ENCODE measurements at regions not wholly inside any gene's neighbourhood (a gene's known extent, or its start where the extent isn't known, plus 50 kb on each side); places are given as distances from the start of the nearest gene placed in this dataset.

DNA sequence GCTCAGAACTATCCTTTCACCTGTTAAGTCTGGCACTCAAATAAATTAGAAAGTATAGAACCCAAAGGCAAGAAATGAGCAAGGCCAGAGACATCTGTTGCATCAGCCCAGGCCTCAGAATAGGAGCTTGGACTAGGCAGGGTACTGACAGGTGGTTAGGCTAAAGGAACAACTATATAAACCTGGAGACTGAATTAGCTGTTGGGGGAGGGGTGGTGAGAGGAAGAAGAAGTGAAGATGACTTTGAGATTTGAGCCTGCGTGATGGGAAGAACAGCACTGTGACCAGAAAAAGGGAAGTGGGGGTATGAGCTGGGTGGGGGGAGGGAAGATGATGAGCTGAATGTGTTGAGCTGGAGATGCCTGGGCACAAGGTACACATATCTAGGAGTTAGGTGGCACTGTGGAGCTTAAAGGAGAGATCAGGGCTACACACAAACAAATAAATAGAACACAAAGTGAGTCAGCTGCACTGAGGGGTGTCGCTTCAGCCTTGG is 244.7 kb downstream of the PTEN start:
- Histone ChIP-seq H3K27me3 (ENCODE audit: insufficient read depth, low read length, poor library complexity, severe bottlenecking) (no peaks in the 10 kb centered on the region), H3K9me3 (ENCODE audit: low read length) (no peaks in the 10 kb centered on the region), H3K27ac (ENCODE audit: low read depth, low read length) (no peak overlapping the region), H3K4me3 (ENCODE audit: low read length) (no peak overlapping the region), H3K36me3 (ENCODE audit: insufficient read depth, low read length) (no peaks in the 10 kb centered on the region), H3K4me1 (ENCODE audit: insufficient read depth, low read length) (no peaks in the 10 kb centered on the region)
- peak overlapping the region in 3 of 8 donors; percentile 35 to 77 (median 67) for H3K27ac Mint-ChIP-seq
- H3K27me3 Mint-ChIP-seq, result no peaks in the 10 kb centered on the region
- DNase-seq, result no peak
- H3K36me3 Mint-ChIP-seq, result no peaks in the 10 kb centered on the region
- peaks cover 9 to 13% (median 11%) of the 10 kb centered on the region in 3 donors for H3K4me1 Mint-ChIP-seq
- H3K9me3 Mint-ChIP-seq, result no peaks in the 10 kb centered on the region
- ChIA-PET CTCF (interaction anchor here (1.1 kb wide), 1 partner anchor 16 kb away, joined by 4 read pairs; no protein-coding TSS in a partner anchor), POLR2A (no interaction called here)
- no peak overlapping the region for H3K4me3 Mint-ChIP-seq

GRCh38 chr10:88110355-88110754 is 246.9 kb downstream of the PTEN start:
- DNase-seq, result no peak
- Histone ChIP-seq H3K4me1 (ENCODE audit: insufficient read depth, low read length) (no peaks in the 10 kb centered on the region), H3K36me3 (ENCODE audit: insufficient read depth, low read length) (no peaks in the 10 kb centered on the region), H3K27me3 (ENCODE audit: insufficient read depth, low read length, poor library complexity, severe bottlenecking) (no peaks in the 10 kb centered on the region), H3K9me3 (ENCODE audit: low read length) (no peaks in the 10 kb centered on the region), H3K4me3 (ENCODE audit: low read length) (no peak overlapping the region), H3K27ac (ENCODE audit: low read depth, low read length) (no peak overlapping the region)
- Mint-ChIP-seq H3K4me3 (no peak overlapping the region), H3K4me1 (peaks cover 16 to 19% (median 16%) of the 10 kb centered on the region in 3 donors), H3K27me3 (peaks cover 0 to 2% of the 10 kb centered on the region in 2 donors), H3K27ac (no peak overlapping the region), H3K36me3 (no peaks in the 10 kb centered on the region), H3K9me3 (no peaks in the 10 kb centered on the region)
- ChIA-PET POLR2A (no interaction called here), CTCF (no interaction called here)

DNA sequence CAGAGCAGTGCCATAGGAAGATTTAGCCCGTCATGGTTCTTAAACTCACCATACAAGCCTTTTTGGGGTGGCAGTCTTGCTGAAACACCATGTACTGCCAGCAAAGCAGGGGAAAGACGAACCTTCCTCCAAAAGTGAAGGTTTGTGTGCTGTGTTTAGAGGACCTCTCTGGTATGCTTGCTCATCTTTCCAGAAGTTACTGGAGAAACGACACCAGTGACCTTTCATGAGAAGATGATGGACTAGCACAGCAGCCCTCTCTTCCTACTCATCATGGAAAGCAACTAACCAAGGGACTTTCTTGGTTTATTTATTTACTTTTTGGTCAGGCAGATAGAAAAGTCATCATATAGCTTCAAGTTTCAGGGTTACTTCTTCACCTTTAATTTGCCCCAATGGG is 247.4 kb downstream of the PTEN start:
- CTCF ChIA-PET, result no interaction called here
- H3K27me3 ChIP-seq (ENCODE audit: insufficient read depth, low read length, poor library complexity, severe bottlenecking), result no peaks in the 10 kb centered on the region
- no peaks in the 10 kb centered on the region for H3K9me3 ChIP-seq (ENCODE audit: low read length)
- H3K4me1 ChIP-seq (ENCODE audit: insufficient read depth, low read length), result no peaks in the 10 kb centered on the region
- H3K9me3 Mint-ChIP-seq, result no peaks in the 10 kb centered on the region
- H3K4me3 ChIP-seq (ENCODE audit: low read length), result no peak overlapping the region
- H3K4me1 Mint-ChIP-seq, result peaks cover 16 to 19% (median 16%) of the 10 kb centered on the region in 3 donors
- DNase-seq, result no peak
- H3K36me3 Mint-ChIP-seq, result no peaks in the 10 kb centered on the region
- no peak overlapping the region for H3K27ac ChIP-seq (ENCODE audit: low read depth, low read length)
- no peaks in the 10 kb centered on the region for H3K36me3 ChIP-seq (ENCODE audit: insufficient read depth, low read length)
- no peak overlapping the region for H3K4me3 Mint-ChIP-seq
- no peak overlapping the region for H3K27ac Mint-ChIP-seq
- H3K27me3 Mint-ChIP-seq, result peaks cover 0 to 2% of the 10 kb centered on the region in 2 donors
- POLR2A ChIA-PET, result no interaction called here

GRCh38 chr10:88111294-88111693 is 247.9 kb downstream of the PTEN start:
- Histone ChIP-seq H3K4me1 (ENCODE audit: insufficient read depth, low read length) (peaks cover 1% of the 10 kb centered on the region), H3K27me3 (ENCODE audit: insufficient read depth, low read length, poor library complexity, severe bottlenecking) (no peaks in the 10 kb centered on the region), H3K27ac (ENCODE audit: low read depth, low read length) (no peak overlapping the region), H3K9me3 (ENCODE audit: low read length) (no peaks in the 10 kb centered on the region), H3K4me3 (ENCODE audit: low read length) (no peak overlapping the region), H3K36me3 (ENCODE audit: insufficient read depth, low read length) (no peaks in the 10 kb centered on the region)
- H3K9me3 Mint-ChIP-seq, result no peaks in the 10 kb centered on the region
- DNase-seq, result no peak
- no peak overlapping the region for H3K27ac Mint-ChIP-seq
- peaks cover 0 to 2% of the 10 kb centered on the region in 2 donors for H3K27me3 Mint-ChIP-seq
- peaks cover 16 to 19% (median 16%) of the 10 kb centered on the region in 3 donors for H3K4me1 Mint-ChIP-seq
- POLR2A ChIA-PET, result no interaction called here
- CTCF ChIA-PET, result no interaction called here
- no peaks in the 10 kb centered on the region for H3K36me3 Mint-ChIP-seq
- no peak overlapping the region for H3K4me3 Mint-ChIP-seq

GRCh38 chr10:88113232-88113631 is 249.8 kb downstream of the PTEN start:
- peaks cover 9 to 10% (median 9%) of the 10 kb centered on the region in 3 donors for H3K4me1 Mint-ChIP-seq
- POLR2A ChIA-PET, result no interaction called here

GRCh38 chr10:88113657-88114272 is 250.3 kb downstream of the PTEN start:
- CTCF ChIA-PET, result interaction anchor here (0.7 to 3.0 kb wide), 13 partner anchors 11 to 330 kb away, joined by 3 to 15 read pairs (median 4); partner anchors contain the start of genes KLLN and PTEN
- Histone ChIP-seq H3K9me3 (ENCODE audit: low read length) (no peaks in the 10 kb centered on the region), H3K27me3 (ENCODE audit: insufficient read depth, low read length, poor library complexity, severe bottlenecking) (no peaks in the 10 kb centered on the region), H3K4me3 (ENCODE audit: low read length) (no peak overlapping the region), H3K27ac (ENCODE audit: low read depth, low read length) (no peak overlapping the region), H3K36me3 (ENCODE audit: insufficient read depth, low read length) (no peaks in the 10 kb centered on the region), H3K4me1 (ENCODE audit: insufficient read depth, low read length) (peaks cover 22% of the 10 kb centered on the region)
- Mint-ChIP-seq H3K4me3 (no peak overlapping the region), H3K4me1 (peaks cover 5 to 7% (median 6%) of the 10 kb centered on the region in 3 donors), H3K27me3 (peaks cover 0 to 2% of the 10 kb centered on the region in 2 donors), H3K9me3 (no peaks in the 10 kb centered on the region), H3K27ac (peak overlapping the region in 2 of 8 donors; percentile 38 to 53), H3K36me3 (no peaks in the 10 kb centered on the region)
- POLR2A ChIA-PET, result no interaction called here
- DNase-seq, result no peak

More at GRCh38 chr10:88113232-88113631, 249.8 kb downstream of the PTEN start:
- Mint-ChIP-seq H3K27me3 (peaks cover 0 to 2% of the 10 kb centered on the region in 2 donors), H3K27ac (no peak overlapping the region), H3K36me3 (no peaks in the 10 kb centered on the region), H3K4me3 (no peak overlapping the region), H3K9me3 (no peaks in the 10 kb centered on the region)
- CTCF ChIA-PET, result interaction anchor here (0.9 to 3.0 kb wide), 6 partner anchors 22 to 276 kb away, joined by 3 to 10 read pairs (median 4); no protein-coding TSS in a partner anchor
- no peak overlapping the region for H3K27ac ChIP-seq (ENCODE audit: low read depth, low read length)
- no peak for DNase-seq
- no peak overlapping the region for H3K4me3 ChIP-seq (ENCODE audit: low read length)
- H3K27me3 ChIP-seq (ENCODE audit: insufficient read depth, low read length, poor library complexity, severe bottlenecking), result no peaks in the 10 kb centered on the region
- no peaks in the 10 kb centered on the region for H3K36me3 ChIP-seq (ENCODE audit: insufficient read depth, low read length)
- H3K9me3 ChIP-seq (ENCODE audit: low read length), result no peaks in the 10 kb centered on the region
- peaks cover 21% of the 10 kb centered on the region for H3K4me1 ChIP-seq (ENCODE audit: insufficient read depth, low read length)

GRCh38 chr10:88114368-88114767 is 250.9 kb downstream of the PTEN start:
- H3K27me3 Mint-ChIP-seq, result peaks cover 0 to 2% of the 10 kb centered on the region in 2 donors
- Histone ChIP-seq H3K4me3 (ENCODE audit: low read length) (no peak overlapping the region), H3K27ac (ENCODE audit: low read depth, low read length) (no peak overlapping the region), H3K9me3 (ENCODE audit: low read length) (no peaks in the 10 kb centered on the region), H3K36me3 (ENCODE audit: insufficient read depth, low read length) (no peaks in the 10 kb centered on the region), H3K4me1 (ENCODE audit: insufficient read depth, low read length) (peaks cover 22% of the 10 kb centered on the region), H3K27me3 (ENCODE audit: insufficient read depth, low read length, poor library complexity, severe bottlenecking) (no peaks in the 10 kb centered on the region)
- H3K4me1 Mint-ChIP-seq, result peaks cover 5 to 10% (median 7%) of the 10 kb centered on the region in 3 donors
- no peaks in the 10 kb centered on the region for H3K36me3 Mint-ChIP-seq
- ChIA-PET POLR2A (no interaction called here), CTCF (interaction anchor here (0.7 to 3.0 kb wide), 11 partner anchors 10 to 330 kb away, joined by 3 to 15 read pairs (median 4); partner anchors contain the start of genes KLLN and PTEN)
- no peaks in the 10 kb centered on the region for H3K9me3 Mint-ChIP-seq
- H3K4me3 Mint-ChIP-seq, result no peak overlapping the region
- DNase-seq, result no peak
- H3K27ac Mint-ChIP-seq, result peak overlapping the region in 1 of 8 donors; percentile 53

- no peaks in the 10 kb centered on the region for H3K27me3 ChIP-seq (ENCODE audit: insufficient read depth, low read length, poor library complexity, severe bottlenecking)
- no peaks in the 10 kb centered on the region for H3K9me3 ChIP-seq (ENCODE audit: low read length)
- Mint-ChIP-seq H3K9me3 (no peaks in the 10 kb centered on the region), H3K27me3 (peaks cover 0 to 2% of the 10 kb centered on the region in 2 donors), H3K4me3 (no peak overlapping the region), H3K4me1 (peaks cover 9 to 14% (median 9%) of the 10 kb centered on the region in 3 donors), H3K36me3 (no peaks in the 10 kb centered on the region), H3K27ac (peak overlapping the region in 1 of 8 donors; percentile 68)
- H3K27ac ChIP-seq (ENCODE audit: low read depth, low read length), result no peak overlapping the region
- ChIA-PET CTCF (interaction anchor here (3.0 kb wide), 1 partner anchor 24 kb away, joined by 10 read pairs; no protein-coding TSS in a partner anchor), POLR2A (no interaction called here)
- no peaks in the 10 kb centered on the region for H3K36me3 ChIP-seq (ENCODE audit: insufficient read depth, low read length)
- no peak overlapping the region for H3K4me3 ChIP-seq (ENCODE audit: low read length)
- peaks cover 22% of the 10 kb centered on the region for H3K4me1 ChIP-seq (ENCODE audit: insufficient read depth, low read length)
- no peak for DNase-seq
Measured at GRCh38 chr10:88115407-88115806, 252.0 kb downstream of the PTEN start.

Measured in CD8-positive, alpha-beta memory T cell (primary cell).